ENCODE measurements at regions not wholly inside any gene's neighbourhood (a gene's known extent, or its start where the extent isn't known, plus 50 kb on each side); places are given as distances from the start of the nearest gene placed in this dataset.

- DNase-seq = no peak
Observed at GRCh38 chr4:81650606-81651242, 179.0 kb upstream of the RASGEF1B start.

GRCh38 chr4:81648576-81649275 is 177.0 kb upstream of the RASGEF1B start:
- no peak for DNase-seq

GRCh38 chr4:81647388-81647787 is 175.7 kb upstream of the RASGEF1B start:
- no peak for DNase-seq

- no peak for DNase-seq
Observed at GRCh38 chr4:81642543-81642942, 170.8 kb upstream of the RASGEF1B start.

GRCh38 chr4:81639248-81639647 is 167.5 kb upstream of the RASGEF1B start:
- DNase-seq = no peak

- DNase-seq = no peak
Observed at GRCh38 chr4:81638698-81639097, 167.0 kb upstream of the RASGEF1B start.

- peak; percentile 35 for DNase-seq
Observed at GRCh38 chr4:81635739-81636138, 164.0 kb upstream of the RASGEF1B start.

- DNase-seq = peak; percentile 30
Observed at GRCh38 chr4:81634766-81635549, 163.3 kb upstream of the RASGEF1B start.

- DNase-seq = no peak
Observed at GRCh38 chr4:81634165-81634564, 162.5 kb upstream of the RASGEF1B start.

- no peak for DNase-seq
Observed at GRCh38 chr4:81632581-81633299, 161.0 kb upstream of the RASGEF1B start.

- no peak for DNase-seq
Observed at GRCh38 chr4:81631958-81632441, 160.3 kb upstream of the RASGEF1B start.

GRCh38 chr4:81629366-81629765 is 157.7 kb upstream of the RASGEF1B start:
- no peak for DNase-seq

GRCh38 chr4:81628489-81628888 is 156.8 kb upstream of the RASGEF1B start:
- no peak for DNase-seq

- DNase-seq = no peak
Observed at GRCh38 chr4:81627590-81627989, 155.9 kb upstream of the RASGEF1B start.

- DNase-seq = no peak
Observed at GRCh38 chr4:81626851-81627250, 155.1 kb upstream of the RASGEF1B start.

GRCh38 chr4:81625422-81626417 is 154.0 kb upstream of the RASGEF1B start:
- peak; percentile 34 for DNase-seq

- no peak for DNase-seq
Observed at GRCh38 chr4:81623434-81623833, 151.7 kb upstream of the RASGEF1B start.

GRCh38 chr4:81622474-81623184 is 150.9 kb upstream of the RASGEF1B start:
- DNase-seq = no peak

GRCh38 chr4:81622028-81622427 is 150.3 kb upstream of the RASGEF1B start:
- DNase-seq = no peak

- no peak for DNase-seq
Observed at GRCh38 chr4:81621490-81621889, 149.8 kb upstream of the RASGEF1B start.

GRCh38 chr4:81620442-81620841 is 148.7 kb upstream of the RASGEF1B start:
- DNase-seq = no peak

All from NCI-H1436 (cell line).